K562 (cell line): ENCODE measurements at regions not wholly inside any gene's neighbourhood (a gene's known extent, or its start where the extent isn't known, plus 50 kb on each side); places are given as distances from the start of the nearest gene placed in this dataset.

ENCODE experiments used
- C11orf30 ChIP-seq: fragments of 450-650 bp; IDR thresholded peaks from 2 replicates; pipeline ENCODE4 v1.6.1; 2016; ENCODE audit warnings: low read depth, mild to moderate bottlenecking
- EP300 ChIP-seq: IDR thresholded peaks from 2 replicates; pipeline ENCODE4 v1.6.1; 2012; ENCODE audit warnings: low read length, improper control_type of control experiment
- EZH2 ChIP-seq: IDR thresholded peaks from 2 replicates; pipeline ENCODE4 v1.6.1; 2012; ENCODE audit warnings: low read depth, mild to moderate bottlenecking, inconsistent platforms, low read length, borderline replicate concordance
- JUN ChIP-seq, 2 experiments: sonication (generic) in 1 of 2; formaldehyde crosslinking in 1 of 2; IDR thresholded peaks; 2 replicates each; pipeline versions ENCODE4 v1.6.1 to v1.8.0; 2012 to 2022; ENCODE audit warnings: borderline replicate concordance in 2 of 2, mild to moderate bottlenecking in 2 of 2, improper control_type of control experiment in 1 of 2, low read depth in 1 of 2, low read length in 1 of 2, missing genetic modification reagents in 1 of 2
- KLF16 ChIP-seq: IDR thresholded peaks from 2 replicates; pipeline ENCODE4 v1.6.1; 2016; ENCODE audit warnings: antibody characterized with exemption
- NFATC3 ChIP-seq: fragments of 450-650 bp; IDR thresholded peaks from 2 replicates; pipeline ENCODE4 v1.6.1; 2017; ENCODE audit warnings: mild to moderate bottlenecking
- RNF2 ChIP-seq: sonication (generic); IDR thresholded peaks from 2 replicates; pipeline ENCODE4 v1.6.1; 2016
- TF ChIP-seq, protein P1 (sequence below), 3 experiments: IDR thresholded peaks in 2 of 3; conservative IDR thresholded peaks in 1 of 3; 2 replicates each; pipeline ENCODE4 v1.5.1; 2011 to 2012; ENCODE audit warnings: low read length in 3 of 3, mild to moderate bottlenecking in 3 of 3, control low read depth in 2 of 3, improper control_type of control experiment in 1 of 3, inconsistent platforms in 1 of 3, low read depth in 1 of 3, mixed read lengths in 1 of 3, moderate library complexity in 1 of 3; ENCODE audit not compliant: insufficient read depth in 2 of 3
- TF ChIP-seq, protein P2 (sequence below): sonication (generic); formaldehyde crosslinking; IDR thresholded peaks from 2 replicates; pipeline ENCODE4 v1.8.1; 2022; ENCODE audit warnings: missing genetic modification reagents
- TF ChIP-seq, protein P3 (sequence below), 2 experiments: fragments of 450-650 bp; IDR thresholded peaks; 2 replicates each; pipeline ENCODE4 v1.6.1; 2016; ENCODE audit warnings: mild to moderate bottlenecking in 2 of 2, borderline replicate concordance in 1 of 2, low read depth in 1 of 2, moderate library complexity in 1 of 2
- TF ChIP-seq, protein P4 (sequence below): IDR thresholded peaks from 2 replicates; pipeline ENCODE4 v1.6.1; 2016; ENCODE audit warnings: missing genetic modification characterization, missing compliant biosample characterization
- TF ChIP-seq, protein P5 (sequence below), 2 experiments: IDR thresholded peaks in 1 of 2; conservative IDR thresholded peaks in 1 of 2; 2 replicates each; pipeline ENCODE4 v1.6.1; 2016; ENCODE audit warnings: low read depth in 2 of 2, mild to moderate bottlenecking in 1 of 2, missing compliant biosample characterization in 1 of 2, missing genetic modification characterization in 1 of 2, moderate library complexity in 1 of 2
- TF ChIP-seq, protein P6 (sequence below): sonication (generic); IDR thresholded peaks from 2 replicates; pipeline ENCODE4 v1.6.1; 2016

DNA sequence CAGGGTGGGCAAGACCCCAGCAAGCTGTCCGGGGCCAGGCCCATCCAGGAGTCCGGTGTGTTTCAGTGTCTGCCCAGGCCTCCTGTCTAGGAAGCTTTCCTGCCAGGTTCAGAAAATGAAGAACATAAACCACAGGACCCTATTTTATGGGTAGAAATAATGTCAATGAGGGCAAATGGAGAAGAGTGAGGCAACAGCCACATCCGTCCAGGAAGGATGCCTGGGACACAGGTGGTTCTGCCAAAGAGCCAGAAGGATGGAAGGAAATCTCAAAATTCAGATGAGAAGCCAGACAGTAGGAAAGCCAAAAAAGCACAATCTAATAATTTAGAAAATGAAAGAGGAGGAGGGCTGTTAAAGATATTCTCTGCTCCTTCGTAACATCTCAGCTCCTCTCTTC is 262.3 kb downstream of the AUH start:
- no peak for TF ChIP-seq KLF16
- TF ChIP-seq NFATC3, result no peak
- no peak for TF ChIP-seq RNF2
- no peak for TF ChIP-seq JUN (IDR thresholded peaks at IDR 0.05; ENCODE audit: borderline replicate concordance, low read depth, low read length)
- TF ChIP-seq JUN (CRISPR knock-in tag; IDR thresholded peaks at IDR 0.05; ENCODE audit: borderline replicate concordance), result no peak
- TF ChIP-seq, protein P1, sequence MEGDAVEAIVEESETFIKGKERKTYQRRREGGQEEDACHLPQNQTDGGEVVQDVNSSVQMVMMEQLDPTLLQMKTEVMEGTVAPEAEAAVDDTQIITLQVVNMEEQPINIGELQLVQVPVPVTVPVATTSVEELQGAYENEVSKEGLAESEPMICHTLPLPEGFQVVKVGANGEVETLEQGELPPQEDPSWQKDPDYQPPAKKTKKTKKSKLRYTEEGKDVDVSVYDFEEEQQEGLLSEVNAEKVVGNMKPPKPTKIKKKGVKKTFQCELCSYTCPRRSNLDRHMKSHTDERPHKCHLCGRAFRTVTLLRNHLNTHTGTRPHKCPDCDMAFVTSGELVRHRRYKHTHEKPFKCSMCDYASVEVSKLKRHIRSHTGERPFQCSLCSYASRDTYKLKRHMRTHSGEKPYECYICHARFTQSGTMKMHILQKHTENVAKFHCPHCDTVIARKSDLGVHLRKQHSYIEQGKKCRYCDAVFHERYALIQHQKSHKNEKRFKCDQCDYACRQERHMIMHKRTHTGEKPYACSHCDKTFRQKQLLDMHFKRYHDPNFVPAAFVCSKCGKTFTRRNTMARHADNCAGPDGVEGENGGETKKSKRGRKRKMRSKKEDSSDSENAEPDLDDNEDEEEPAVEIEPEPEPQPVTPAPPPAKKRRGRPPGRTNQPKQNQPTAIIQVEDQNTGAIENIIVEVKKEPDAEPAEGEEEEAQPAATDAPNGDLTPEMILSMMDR (IDR thresholded peaks at IDR 0.05 in 2 of 3, conservative IDR thresholded peaks at IDR 0.05 in 1 of 3; ENCODE audit: insufficient read depth in 2 of 3, low read depth in 1 of 3, low read length in 3 of 3), result no peak
- TF ChIP-seq, protein P2, sequence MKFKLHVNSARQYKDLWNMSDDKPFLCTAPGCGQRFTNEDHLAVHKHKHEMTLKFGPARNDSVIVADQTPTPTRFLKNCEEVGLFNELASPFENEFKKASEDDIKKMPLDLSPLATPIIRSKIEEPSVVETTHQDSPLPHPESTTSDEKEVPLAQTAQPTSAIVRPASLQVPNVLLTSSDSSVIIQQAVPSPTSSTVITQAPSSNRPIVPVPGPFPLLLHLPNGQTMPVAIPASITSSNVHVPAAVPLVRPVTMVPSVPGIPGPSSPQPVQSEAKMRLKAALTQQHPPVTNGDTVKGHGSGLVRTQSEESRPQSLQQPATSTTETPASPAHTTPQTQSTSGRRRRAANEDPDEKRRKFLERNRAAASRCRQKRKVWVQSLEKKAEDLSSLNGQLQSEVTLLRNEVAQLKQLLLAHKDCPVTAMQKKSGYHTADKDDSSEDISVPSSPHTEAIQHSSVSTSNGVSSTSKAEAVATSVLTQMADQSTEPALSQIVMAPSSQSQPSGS (CRISPR knock-in tag), result no peak
- no peak for TF ChIP-seq C11orf30
- TF ChIP-seq, protein P3, sequence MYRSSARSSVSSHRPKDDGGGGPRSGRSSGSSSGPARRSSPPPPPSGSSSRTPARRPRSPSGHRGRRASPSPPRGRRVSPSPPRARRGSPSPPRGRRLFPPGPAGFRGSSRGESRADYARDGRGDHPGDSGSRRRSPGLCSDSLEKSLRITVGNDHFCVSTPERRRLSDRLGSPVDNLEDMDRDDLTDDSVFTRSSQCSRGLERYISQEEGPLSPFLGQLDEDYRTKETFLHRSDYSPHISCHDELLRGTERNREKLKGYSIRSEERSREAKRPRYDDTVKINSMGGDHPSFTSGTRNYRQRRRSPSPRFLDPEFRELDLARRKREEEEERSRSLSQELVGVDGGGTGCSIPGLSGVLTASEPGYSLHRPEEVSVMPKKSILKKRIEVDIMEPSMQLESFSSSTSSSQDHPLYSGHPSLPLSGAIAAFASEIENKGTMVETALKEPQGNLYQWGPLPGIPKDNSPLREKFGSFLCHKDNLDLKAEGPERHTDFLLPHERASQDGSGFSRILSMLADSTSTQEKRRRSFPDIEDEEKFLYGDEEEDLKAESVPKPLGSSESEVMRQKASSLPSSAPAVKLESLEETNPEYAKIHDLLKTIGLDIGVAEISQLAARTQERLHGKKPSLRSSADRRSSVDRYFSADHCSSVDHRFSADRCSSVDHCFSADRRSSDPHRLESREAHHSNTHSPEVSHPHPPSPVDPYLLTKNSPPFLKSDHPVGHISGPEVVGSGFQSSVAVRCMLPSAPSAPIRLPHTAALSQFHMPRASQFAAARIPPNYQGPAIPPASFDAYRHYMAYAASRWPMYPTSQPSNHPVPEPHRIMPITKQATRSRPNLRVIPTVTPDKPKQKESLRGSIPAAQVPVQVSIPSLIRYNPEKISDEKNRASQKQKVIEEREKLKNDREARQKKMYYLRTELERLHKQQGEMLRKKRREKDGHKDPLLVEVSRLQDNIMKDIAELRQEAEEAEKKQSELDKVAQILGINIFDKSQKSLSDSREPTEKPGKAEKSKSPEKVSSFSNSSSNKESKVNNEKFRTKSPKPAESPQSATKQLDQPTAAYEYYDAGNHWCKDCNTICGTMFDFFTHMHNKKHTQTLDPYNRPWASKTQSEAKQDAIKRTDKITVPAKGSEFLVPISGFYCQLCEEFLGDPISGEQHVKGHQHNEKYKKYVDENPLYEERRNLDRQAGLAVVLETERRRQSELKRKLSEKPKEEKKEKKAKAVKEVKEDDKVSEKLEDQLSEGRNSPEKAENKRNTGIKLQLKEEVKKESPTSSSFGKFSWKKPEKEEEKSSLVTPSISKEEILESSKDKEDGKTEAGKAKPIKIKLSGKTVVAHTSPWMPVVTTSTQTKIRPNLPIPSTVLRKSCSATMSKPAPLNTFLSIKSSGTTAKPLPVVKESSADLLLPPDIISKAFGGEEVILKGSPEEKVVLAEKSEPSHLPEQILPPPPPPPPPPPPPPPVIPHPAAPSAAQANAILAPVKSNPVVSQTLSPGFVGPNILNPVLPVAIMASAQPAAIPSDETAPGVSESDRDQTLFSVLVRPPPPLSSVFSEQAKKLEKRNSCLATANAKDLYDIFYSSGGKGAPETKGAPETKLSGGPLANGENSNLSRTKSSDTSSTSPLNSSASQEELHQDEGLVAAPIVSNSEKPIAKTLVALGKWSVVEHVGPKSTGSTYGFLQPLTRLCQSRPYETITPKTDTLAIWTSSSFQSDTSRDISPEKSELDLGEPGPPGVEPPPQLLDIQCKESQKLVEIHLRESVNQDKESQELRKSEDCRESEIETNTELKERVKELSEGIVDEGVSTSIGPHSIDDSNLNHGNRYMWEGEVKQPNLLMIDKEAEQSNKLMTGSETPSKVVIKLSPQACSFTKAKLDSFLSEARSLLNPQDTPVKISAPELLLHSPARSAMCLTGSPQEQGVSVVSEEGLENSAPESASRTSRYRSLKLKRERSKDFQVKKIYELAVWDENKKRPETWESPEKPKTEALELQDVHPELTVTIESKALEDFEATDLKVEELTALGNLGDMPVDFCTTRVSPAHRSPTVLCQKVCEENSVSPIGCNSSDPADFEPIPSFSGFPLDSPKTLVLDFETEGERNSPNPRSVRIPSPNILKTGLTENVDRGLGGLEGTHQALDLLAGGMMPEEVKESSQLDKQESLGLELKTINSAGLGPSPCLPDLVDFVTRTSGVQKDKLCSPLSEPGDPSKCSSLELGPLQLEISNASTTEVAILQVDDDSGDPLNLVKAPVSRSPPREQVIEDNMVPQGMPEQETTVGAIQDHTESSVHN (IDR thresholded peaks at IDR 0.05; ENCODE audit: borderline replicate concordance in 1 of 2, low read depth in 1 of 2), result no peak
- TF ChIP-seq, protein P4, sequence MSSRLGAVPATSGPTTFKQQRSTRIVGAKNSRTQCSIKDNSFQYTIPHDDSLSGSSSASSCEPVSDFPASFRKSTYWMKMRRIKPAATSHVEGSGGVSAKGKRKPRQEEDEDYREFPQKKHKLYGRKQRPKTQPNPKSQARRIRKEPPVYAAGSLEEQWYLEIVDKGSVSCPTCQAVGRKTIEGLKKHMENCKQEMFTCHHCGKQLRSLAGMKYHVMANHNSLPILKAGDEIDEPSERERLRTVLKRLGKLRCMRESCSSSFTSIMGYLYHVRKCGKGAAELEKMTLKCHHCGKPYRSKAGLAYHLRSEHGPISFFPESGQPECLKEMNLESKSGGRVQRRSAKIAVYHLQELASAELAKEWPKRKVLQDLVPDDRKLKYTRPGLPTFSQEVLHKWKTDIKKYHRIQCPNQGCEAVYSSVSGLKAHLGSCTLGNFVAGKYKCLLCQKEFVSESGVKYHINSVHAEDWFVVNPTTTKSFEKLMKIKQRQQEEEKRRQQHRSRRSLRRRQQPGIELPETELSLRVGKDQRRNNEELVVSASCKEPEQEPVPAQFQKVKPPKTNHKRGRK, result no peak
- no peak for TF ChIP-seq EP300
- TF ChIP-seq, protein P5, sequence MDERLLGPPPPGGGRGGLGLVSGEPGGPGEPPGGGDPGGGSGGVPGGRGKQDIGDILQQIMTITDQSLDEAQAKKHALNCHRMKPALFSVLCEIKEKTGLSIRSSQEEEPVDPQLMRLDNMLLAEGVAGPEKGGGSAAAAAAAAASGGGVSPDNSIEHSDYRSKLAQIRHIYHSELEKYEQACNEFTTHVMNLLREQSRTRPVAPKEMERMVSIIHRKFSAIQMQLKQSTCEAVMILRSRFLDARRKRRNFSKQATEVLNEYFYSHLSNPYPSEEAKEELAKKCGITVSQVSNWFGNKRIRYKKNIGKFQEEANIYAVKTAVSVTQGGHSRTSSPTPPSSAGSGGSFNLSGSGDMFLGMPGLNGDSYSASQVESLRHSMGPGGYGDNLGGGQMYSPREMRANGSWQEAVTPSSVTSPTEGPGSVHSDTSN (CRISPR knock-in tag; IDR thresholded peaks at IDR 0.05; ENCODE audit: low read depth), result no peak
- TF ChIP-seq, protein P5 (tag; conservative IDR thresholded peaks at IDR 0.05; ENCODE audit: low read depth), result no peak
- no peak for TF ChIP-seq EZH2
- TF ChIP-seq, protein P6, sequence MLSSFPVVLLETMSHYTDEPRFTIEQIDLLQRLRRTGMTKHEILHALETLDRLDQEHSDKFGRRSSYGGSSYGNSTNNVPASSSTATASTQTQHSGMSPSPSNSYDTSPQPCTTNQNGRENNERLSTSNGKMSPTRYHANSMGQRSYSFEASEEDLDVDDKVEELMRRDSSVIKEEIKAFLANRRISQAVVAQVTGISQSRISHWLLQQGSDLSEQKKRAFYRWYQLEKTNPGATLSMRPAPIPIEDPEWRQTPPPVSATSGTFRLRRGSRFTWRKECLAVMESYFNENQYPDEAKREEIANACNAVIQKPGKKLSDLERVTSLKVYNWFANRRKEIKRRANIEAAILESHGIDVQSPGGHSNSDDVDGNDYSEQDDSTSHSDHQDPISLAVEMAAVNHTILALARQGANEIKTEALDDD, result no peak
